Mesothelial cell of epicardium (in vitro differentiated cells): ENCODE measurements at regions not wholly inside any gene's neighbourhood (a gene's known extent, or its start where the extent isn't known, plus 50 kb on each side); places are given as distances from the start of the nearest gene placed in this dataset.
A peak's percentile ranks its signal among the peaks of the same experiment; 100 is the strongest.

ENCODE experiments used
- DNase-seq, 2 experiments: peaks; one replicate each; pipeline ENCODE4 v3.0.0; 2021; ENCODE audit warnings: low spot score in 2 of 2; ENCODE audit not compliant: unreplicated experiment in 2 of 2
- H3K27ac Mint-ChIP-seq: 2 replicates; pipeline ENCODE4 v1.8.0; 2021; ENCODE audit warnings: mixed read lengths
- H3K27me3 Mint-ChIP-seq: 2 replicates; pipeline ENCODE4 v1.8.0; 2021; ENCODE audit warnings: low read depth, mixed read lengths
- H3K36me3 Mint-ChIP-seq: 2 replicates; pipeline ENCODE4 v1.8.0; 2021; ENCODE audit warnings: mixed read lengths
- H3K4me1 Mint-ChIP-seq: 2 replicates; pipeline ENCODE4 v1.8.0; 2021; ENCODE audit warnings: mixed read lengths
- H3K4me3 Mint-ChIP-seq: 2 replicates; pipeline ENCODE4 v1.8.0; 2021; ENCODE audit warnings: mild to moderate bottlenecking, moderate library complexity, mixed read lengths
- H3K9me3 Mint-ChIP-seq: 2 replicates; pipeline ENCODE4 v1.8.0; 2021; ENCODE audit warnings: mixed read lengths
- CTCF ChIP-seq: fragments of 200-600 bp; sonication (generic); IDR thresholded peaks from one replicate; pipeline ENCODE4 v1.5.0; 2021; ENCODE audit warnings: antibody characterized with exemption; ENCODE audit not compliant: unreplicated experiment

GRCh38 chr6:48833916-48834315, 629.1 kb downstream of the MMUT start:
- TF ChIP-seq CTCF = no peak
- DNase-seq = no peak
- H3K9me3 Mint-ChIP-seq = peaks cover 3% of the 10 kb centered on the region
- H3K4me1 Mint-ChIP-seq = peaks cover 1% of the 10 kb centered on the region
- H3K27ac Mint-ChIP-seq = no peak overlapping the region
- H3K36me3 Mint-ChIP-seq = no peaks in the 10 kb centered on the region
- H3K27me3 Mint-ChIP-seq = no peaks in the 10 kb centered on the region
- H3K4me3 Mint-ChIP-seq = no peak overlapping the region

GRCh38 chr6:48826901-48827701, 636.0 kb downstream of the MMUT start:
- Mint-ChIP-seq H3K27me3 (no peaks in the 10 kb centered on the region), H3K4me1 (peaks cover 17% of the 10 kb centered on the region), H3K4me3 (no peak overlapping the region), H3K27ac (peak overlapping the region; percentile 51), H3K36me3 (no peaks in the 10 kb centered on the region), H3K9me3 (peaks cover 2% of the 10 kb centered on the region)
- DNase-seq = no peak
- TF ChIP-seq CTCF = no peak

- Mint-ChIP-seq H3K4me1 (peaks cover 17% of the 10 kb centered on the region), H3K36me3 (no peaks in the 10 kb centered on the region), H3K4me3 (no peak overlapping the region), H3K9me3 (peaks cover 5% of the 10 kb centered on the region), H3K27ac (no peak overlapping the region), H3K27me3 (no peaks in the 10 kb centered on the region)
- no peak for TF ChIP-seq CTCF
- DNase-seq = no peak
Measured at GRCh38 chr6:48826152-48826515, 636.9 kb downstream of the MMUT start.

- Mint-ChIP-seq H3K4me1 (peaks cover 17% of the 10 kb centered on the region), H3K27ac (no peak overlapping the region), H3K4me3 (no peak overlapping the region), H3K36me3 (no peaks in the 10 kb centered on the region), H3K9me3 (peaks cover 5% of the 10 kb centered on the region), H3K27me3 (no peaks in the 10 kb centered on the region)
- TF ChIP-seq CTCF = no peak
- no peak for DNase-seq
Measured at GRCh38 chr6:48825501-48826151, 637.4 kb downstream of the MMUT start.

- no peak for TF ChIP-seq CTCF
- H3K4me3 Mint-ChIP-seq = no peak overlapping the region
- H3K9me3 Mint-ChIP-seq = peaks cover 5% of the 10 kb centered on the region
- H3K27me3 Mint-ChIP-seq = peaks cover 1% of the 10 kb centered on the region
- no peak for DNase-seq
- H3K36me3 Mint-ChIP-seq = no peaks in the 10 kb centered on the region
- no peak overlapping the region for H3K27ac Mint-ChIP-seq
- H3K4me1 Mint-ChIP-seq = peaks cover 13% of the 10 kb centered on the region
Measured at GRCh38 chr6:48818052-48818412, 645.0 kb downstream of the MMUT start.
